HepG2 (cell line): ENCODE measurements at regions not wholly inside any gene's neighbourhood (a gene's known extent, or its start where the extent isn't known, plus 50 kb on each side); places are given as distances from the start of the nearest gene placed in this dataset.

ENCODE experiments used
- AGO1 ChIP-seq: fragments of 200-400 bp; formaldehyde crosslinking; IDR thresholded peaks from 2 replicates; pipeline ENCODE4 v1.6.1; 2017; ENCODE audit warnings: mild to moderate bottlenecking, low read depth, low read length, moderate library complexity; ENCODE audit not compliant: poor library complexity, severe bottlenecking
- CHD2 ChIP-seq: IDR thresholded peaks from 2 replicates; pipeline ENCODE4 v1.6.1; 2011; ENCODE audit warnings: low read depth, low read length, improper control_type of control experiment
- DR1 ChIP-seq: sonication (generic); formaldehyde crosslinking; IDR thresholded peaks from 2 replicates; pipeline ENCODE4 v1.8.0; 2021; ENCODE audit warnings: mild to moderate bottlenecking, missing genetic modification reagents, inconsistent platforms
- FOXA3 ChIP-seq: IDR thresholded peaks from 2 replicates; pipeline ENCODE4 v1.6.1; 2016; ENCODE audit warnings: missing genetic modification reagents, missing compliant biosample characterization
- KDM1A ChIP-seq: IDR thresholded peaks from 2 replicates; pipeline ENCODE4 v1.6.1; 2016; ENCODE audit warnings: missing compliant biosample characterization
- MEIS1 ChIP-seq: sonication (generic); formaldehyde crosslinking; IDR thresholded peaks from 2 replicates; pipeline ENCODE4 v1.9.0; 2021; ENCODE audit warnings: mild to moderate bottlenecking, missing genetic modification reagents, moderate library complexity, borderline replicate concordance
- TCF7 ChIP-seq: sonication (generic); IDR thresholded peaks from 2 replicates; pipeline ENCODE4 v1.6.1; 2016; ENCODE audit warnings: antibody characterized with exemption, low read depth
- TRIM24 ChIP-seq: sonication (generic); formaldehyde crosslinking; IDR thresholded peaks from 2 replicates; pipeline ENCODE4 v1.8.0; 2022; ENCODE audit warnings: mild to moderate bottlenecking, missing genetic modification reagents
- ZNF367 ChIP-seq: sonication (generic); formaldehyde crosslinking; IDR thresholded peaks from 2 replicates; pipeline ENCODE4 v1.4.0; 2020; ENCODE audit warnings: missing genetic modification reagents, borderline replicate concordance
- ZNF484 ChIP-seq: sonication (generic); formaldehyde crosslinking; IDR thresholded peaks from 2 replicates; pipeline ENCODE4 v1.5.1; 2020; ENCODE audit warnings: mild to moderate bottlenecking, low read depth, missing genetic modification reagents, borderline replicate concordance
- ZNF703 ChIP-seq: sonication (generic); formaldehyde crosslinking; IDR thresholded peaks from 2 replicates; pipeline ENCODE4 v1.5.1; 2020; ENCODE audit warnings: missing genetic modification reagents, mild to moderate bottlenecking, moderate library complexity, borderline replicate concordance
- TF ChIP-seq, protein P1 (sequence below): IDR thresholded peaks from 2 replicates; pipeline ENCODE4 v1.6.1; 2012; ENCODE audit warnings: inconsistent platforms

DNA sequence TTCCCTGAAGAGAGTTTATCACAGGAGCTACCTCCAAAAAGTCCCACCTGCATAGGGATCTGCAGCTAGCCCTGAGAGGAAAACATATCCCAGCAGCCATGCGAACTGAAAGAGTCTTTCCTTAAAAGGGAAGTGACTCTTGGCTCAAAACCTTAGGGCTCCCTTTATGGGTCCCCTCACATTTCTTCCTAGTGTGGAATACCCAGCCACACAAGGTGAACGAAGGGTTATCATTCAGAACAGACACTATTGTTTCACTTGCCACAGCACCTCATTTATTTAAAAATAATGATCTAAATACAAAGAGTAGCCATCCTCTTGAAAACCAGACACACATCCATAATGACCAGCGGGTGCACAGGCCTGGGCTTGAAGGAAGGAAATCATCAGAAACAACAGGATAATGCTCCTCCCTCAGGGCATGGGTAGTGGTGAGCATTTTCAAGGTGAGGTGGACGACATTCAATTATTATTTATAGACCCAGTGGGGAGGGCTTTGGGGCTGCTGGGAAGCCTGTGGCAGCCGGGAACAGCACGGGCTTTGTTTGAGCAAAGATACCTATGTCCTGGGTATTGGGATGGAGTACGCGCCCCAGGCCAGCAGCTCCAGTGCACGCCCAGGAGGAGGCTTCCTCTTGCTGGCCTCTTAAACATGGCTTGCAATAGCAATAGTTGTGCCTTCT lies 119.0 kb upstream of the ITGA6 start:
- TF ChIP-seq ZNF484 = no peak
- no peak for TF ChIP-seq CHD2
- TF ChIP-seq MEIS1 = no peak
- no peak for TF ChIP-seq KDM1A (CRISPR knock-in tag)
- TF ChIP-seq, protein P1, sequence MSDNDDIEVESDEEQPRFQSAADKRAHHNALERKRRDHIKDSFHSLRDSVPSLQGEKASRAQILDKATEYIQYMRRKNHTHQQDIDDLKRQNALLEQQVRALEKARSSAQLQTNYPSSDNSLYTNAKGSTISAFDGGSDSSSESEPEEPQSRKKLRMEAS = no peak
- no peak for TF ChIP-seq ZNF703 (CRISPR knock-in tag)
- no peak for TF ChIP-seq TRIM24
- TF ChIP-seq ZNF367 (CRISPR knock-in tag) = no peak
- no peak for TF ChIP-seq DR1 (CRISPR knock-in tag)
- TF ChIP-seq AGO1 = no peak
- TF ChIP-seq FOXA3 = no peak
- no peak for TF ChIP-seq TCF7
